Transverse colon (tissue), 3 donors: ENCODE measurements at regions not wholly inside any gene's neighbourhood (a gene's known extent, or its start where the extent isn't known, plus 50 kb on each side); places are given as distances from the start of the nearest gene placed in this dataset.

Experiments used
- CTCF ChIP-seq, 5 experiments: fragments of 200-600 bp in 3 of 5; fragments of 450-650 bp in 2 of 5; sonication (generic) in 3 of 5; IDR thresholded peaks; 1 replicate in 2 of 5; 2 replicates in 3 of 5; pipeline ENCODE4 v1.5.1; 2016 to 2017; ENCODE audit warnings: antibody characterized with exemption in 5 of 5, inconsistent platforms in 3 of 5, mild to moderate bottlenecking in 2 of 5, moderate library complexity in 1 of 5
- POLR2A ChIP-seq: fragments of 450-650 bp; IDR thresholded peaks from one replicate; pipeline ENCODE4 v1.6.1; 2016; ENCODE audit warnings: antibody characterized with exemption, mild to moderate bottlenecking, moderate library complexity

DNA sequence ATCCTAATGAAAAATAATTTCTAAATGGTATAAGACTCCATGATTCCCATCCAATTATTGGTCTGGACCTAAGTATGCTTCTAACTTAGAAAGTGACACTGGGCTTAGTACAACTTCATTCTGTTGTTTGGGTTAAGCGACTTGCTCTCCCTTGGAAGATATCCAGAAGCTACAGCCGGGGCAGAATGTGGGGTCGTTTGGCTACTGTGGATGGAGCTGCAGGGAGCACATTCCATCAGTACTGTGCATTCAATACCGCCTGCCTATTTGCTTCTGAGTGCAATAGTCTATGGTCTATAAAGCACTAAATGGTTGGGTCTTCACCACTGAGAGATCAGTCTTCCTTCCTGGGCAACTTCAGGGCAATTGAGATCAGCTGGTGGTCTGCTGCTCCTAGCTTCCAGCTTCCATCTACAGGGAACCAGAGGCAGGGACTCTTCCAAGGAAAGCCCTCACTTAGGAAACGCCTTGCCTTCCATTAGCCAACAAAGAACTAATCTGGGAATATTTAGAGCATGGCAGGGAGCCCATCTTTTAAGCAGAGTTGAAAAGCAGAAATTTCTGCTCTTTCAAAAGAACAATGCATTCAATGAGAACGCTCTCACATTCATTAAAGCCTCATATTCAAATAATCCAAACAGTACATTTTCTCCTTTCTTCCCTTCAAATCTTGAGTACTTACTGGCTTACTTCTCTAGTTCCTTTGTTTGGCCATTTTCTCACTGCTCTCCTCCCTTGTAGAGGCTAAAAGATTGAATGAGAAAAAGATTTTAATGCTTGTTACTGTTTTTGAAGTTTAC, 1049.9 kb upstream of the TENM3 start:
- TF ChIP-seq POLR2A: no peak
- TF ChIP-seq CTCF (IDR thresholded peaks at IDR 0.05): no peak
